Activated T-cell treated with anti-CD3 and anti-CD28 coated beads for 4 hours (primary cell): ENCODE measurements at regions not wholly inside any gene's neighbourhood (a gene's known extent, or its start where the extent isn't known, plus 50 kb on each side); places are given as distances from the start of the nearest gene placed in this dataset.
"Not testable (repeated sequence)": the region's sequence is repeated elsewhere in the genome, so short reads cannot be mapped to it uniquely, and the experiment has no call there.

ENCODE experiments used
- DNase-seq: peaks from one replicate; pipeline ENCODE4 v3.0.0-alpha.2; 2020

GRCh38 chr20:4462801-4463200 lies 213.7 kb upstream of the ADRA1D start:
- not testable (repeated sequence) for DNase-seq

- DNase-seq, result no peak
These were observed 210.0 kb upstream of the ADRA1D start for GRCh38 chr20:4459081-4459480.

GRCh38 chr20:4457566-4458543 lies 208.8 kb upstream of the ADRA1D start:
- no peak for DNase-seq

GRCh38 chr20:4455996-4456395 lies 206.9 kb upstream of the ADRA1D start:
- no peak for DNase-seq

- DNase-seq, result no peak
These were observed 206.2 kb upstream of the ADRA1D start for GRCh38 chr20:4455301-4455701.

- no peak for DNase-seq
These were observed 205.0 kb upstream of the ADRA1D start for GRCh38 chr20:4454111-4454510.

GRCh38 chr20:4453359-4453758 lies 204.3 kb upstream of the ADRA1D start:
- no peak for DNase-seq

- no peak for DNase-seq
These were observed 202.5 kb upstream of the ADRA1D start for GRCh38 chr20:4451487-4452081.

- no peak for DNase-seq
These were observed 201.0 kb upstream of the ADRA1D start for GRCh38 chr20:4449957-4450715.

- DNase-seq, result no peak
These were observed 196.7 kb upstream of the ADRA1D start for GRCh38 chr20:4445784-4446183.

GRCh38 chr20:4445331-4445730 lies 196.2 kb upstream of the ADRA1D start:
- no peak for DNase-seq

GRCh38 chr20:4444404-4444803 lies 195.3 kb upstream of the ADRA1D start:
- no peak for DNase-seq

- DNase-seq, result no peak
These were observed 193.9 kb upstream of the ADRA1D start for GRCh38 chr20:4443016-4443415.

GRCh38 chr20:4441871-4442270 lies 192.8 kb upstream of the ADRA1D start:
- DNase-seq, result no peak

- no peak for DNase-seq
These were observed 192.1 kb upstream of the ADRA1D start for GRCh38 chr20:4441191-4441590.

GRCh38 chr20:4439461-4439860 lies 190.4 kb upstream of the ADRA1D start:
- no peak for DNase-seq

- DNase-seq, result no peak
These were observed 188.0 kb upstream of the ADRA1D start for GRCh38 chr20:4437131-4437530.

GRCh38 chr20:4435671-4436455 lies 186.8 kb upstream of the ADRA1D start:
- no peak for DNase-seq

GRCh38 chr20:4435225-4435624 lies 186.1 kb upstream of the ADRA1D start:
- no peak for DNase-seq

GRCh38 chr20:4434681-4435080 lies 185.6 kb upstream of the ADRA1D start:
- no peak for DNase-seq

GRCh38 chr20:4431446-4431845 lies 182.4 kb upstream of the ADRA1D start:
- no peak for DNase-seq

- DNase-seq, result not testable (repeated sequence)
These were observed 181.7 kb upstream of the ADRA1D start for GRCh38 chr20:4430826-4431225.
